IMR-90 (cell line): ENCODE measurements at regions not wholly inside any gene's neighbourhood (a gene's known extent, or its start where the extent isn't known, plus 50 kb on each side); places are given as distances from the start of the nearest gene placed in this dataset.

Source experiments
- ATAC-seq: fragments of 200-7000 bp; cut with Tn5 transposase; 2 replicates; pipeline ENCODE4 v1.9.1; 2020; ENCODE audit warnings: low read depth, mild to moderate bottlenecking, moderate library complexity
- BruUV-seq: library from RNA; stranded (reverse); fragments of 400-500 nt; replicated peaks from 2 replicates; lab custom pipeline; 2021; lab: Mats Ljungman, UMichigan
- CTCF ChIA-PET: fragments of 300-600 bp; formaldehyde crosslinking; extraction: SDS; loops from one replicate; lab custom pipeline; 2021; ENCODE audit warnings: antibody characterized with exemption; lab: Yijun Ruan, JAX
- POLR2A ChIA-PET: fragments of 300-600 bp; sonication (Branson Sonifier 250); formaldehyde crosslinking; loops from one replicate; lab custom pipeline; 2022; ENCODE audit warnings: antibody characterized with exemption; ENCODE audit not compliant: unreplicated experiment; lab: Charles Lee
- DNase-seq: peaks from one replicate; pipeline ENCODE4 v3.0.0; 2013
- H2AFZ ChIP-seq: replicated peaks from 2 replicates; pipeline ENCODE3; 2013; ENCODE audit warnings: low read length, mild to moderate bottlenecking; ENCODE audit not compliant: poor library complexity
- H2AK5ac ChIP-seq: 2 replicates; pipeline ENCODE4 v1.6.1; 2013; ENCODE audit warnings: low read depth, low read length, inconsistent platforms
- H2AK9ac ChIP-seq: replicated peaks from 2 replicates; pipeline ENCODE3; 2013; ENCODE audit warnings: mild to moderate bottlenecking, low read depth, low read length, moderate library complexity; ENCODE audit not compliant: poor library complexity
- H2BK120ac ChIP-seq: 2 replicates; pipeline ENCODE4 v1.6.1; 2013; ENCODE audit warnings: low read depth, low read length, inconsistent platforms
- H2BK15ac ChIP-seq: 3 replicates; pipeline ENCODE4 v1.6.1; 2013; ENCODE audit warnings: low read depth, low read length, inconsistent platforms
- H2BK20ac ChIP-seq: 2 replicates; pipeline ENCODE4 v1.6.1; 2013; ENCODE audit warnings: low read depth, mild to moderate bottlenecking, inconsistent platforms, low read length, moderate library complexity
- H2BK5ac ChIP-seq: 2 replicates; pipeline ENCODE4 v1.6.1; 2013; ENCODE audit warnings: mild to moderate bottlenecking, low read depth, low read length, inconsistent platforms; ENCODE audit not compliant: poor library complexity, severe bottlenecking
- H3K14ac ChIP-seq: replicated peaks from 2 replicates; pipeline ENCODE4 v1.6.1; 2013; ENCODE audit warnings: low read depth, low read length, inconsistent platforms
- H3K18ac ChIP-seq: 2 replicates; pipeline ENCODE4 v1.6.1; 2013; ENCODE audit warnings: low read depth, low read length, control low read depth
- H3K23ac ChIP-seq: 2 replicates; pipeline ENCODE4 v1.6.1; 2013; ENCODE audit warnings: low read depth, low read length, inconsistent platforms
- H3K27ac ChIP-seq: 2 replicates; pipeline ENCODE4 v1.5.1; 2013; ENCODE audit warnings: mild to moderate bottlenecking, control low read depth, low read length; ENCODE audit not compliant: insufficient read depth
- H3K27me3 ChIP-seq: 2 replicates; pipeline ENCODE4 v1.6.1; 2013; ENCODE audit warnings: low read length; ENCODE audit not compliant: control insufficient read depth, insufficient read depth
- H3K36me3 ChIP-seq: 2 replicates; pipeline ENCODE4 v1.6.1; 2013; ENCODE audit warnings: low read length, mixed read lengths; ENCODE audit not compliant: control insufficient read depth, insufficient read depth
- H3K4ac ChIP-seq: 2 replicates; pipeline ENCODE4 v1.6.1; 2013; ENCODE audit warnings: low read depth, low read length, inconsistent platforms
- H3K4me1 ChIP-seq: 2 replicates; pipeline ENCODE4 v1.6.1; 2013; ENCODE audit warnings: low read length, mixed read lengths; ENCODE audit not compliant: control insufficient read depth, insufficient read depth
- H3K4me2 ChIP-seq: 2 replicates; pipeline ENCODE4 v1.6.1; 2013; ENCODE audit warnings: low read depth, mild to moderate bottlenecking, control low read depth, low read length, moderate library complexity
- H3K4me3 ChIP-seq: 2 replicates; pipeline ENCODE4 v1.5.1; 2013; ENCODE audit warnings: low read depth, mild to moderate bottlenecking, control low read depth, low read length, moderate library complexity; ENCODE audit not compliant: insufficient read depth
- H3K56ac ChIP-seq: 2 replicates; pipeline ENCODE4 v1.6.1; 2013; ENCODE audit warnings: low read length, inconsistent platforms; ENCODE audit not compliant: insufficient read depth; ENCODE audit errors: extremely low read depth
- H3K79me1 ChIP-seq, 2 experiments: 2 replicates each; pipeline ENCODE4 v1.6.1; 2013; ENCODE audit warnings: low read length in 2 of 2, inconsistent platforms in 1 of 2, low read depth in 1 of 2
- H3K9ac ChIP-seq: 2 replicates; pipeline ENCODE4 v1.6.1; 2013; ENCODE audit warnings: low read depth, low read length, control low read depth
- H3K9me1 ChIP-seq: 2 replicates; pipeline ENCODE4 v1.6.1; 2013; ENCODE audit warnings: low read length, inconsistent platforms; ENCODE audit not compliant: insufficient read depth
- H3K9me3 ChIP-seq: 2 replicates; pipeline ENCODE4 v1.6.1; 2013; ENCODE audit warnings: low read length; ENCODE audit not compliant: control insufficient read depth, insufficient read depth
- H4K20me1 ChIP-seq: 2 replicates; pipeline ENCODE4 v1.6.1; 2013; ENCODE audit warnings: low read length, inconsistent platforms; ENCODE audit not compliant: insufficient read depth
- H4K5ac ChIP-seq: 2 replicates; pipeline ENCODE4 v1.6.1; 2013; ENCODE audit warnings: mild to moderate bottlenecking, low read depth, low read length, control low read depth
- H4K8ac ChIP-seq, 2 experiments: 2 replicates each; pipeline ENCODE4 v1.6.1; 2013; ENCODE audit warnings: low read depth in 2 of 2, low read length in 2 of 2, control low read depth in 1 of 2, inconsistent platforms in 1 of 2
- H4K91ac ChIP-seq: 2 replicates; pipeline ENCODE4 v1.6.1; 2013; ENCODE audit warnings: low read depth, low read length, inconsistent platforms; ENCODE audit not compliant: insufficient read depth
- MAFK ChIP-seq: IDR thresholded peaks from 2 replicates; pipeline ENCODE4 v1.6.1; 2012; ENCODE audit warnings: low read depth, low read length, improper control_type of control experiment
- WGBS, 2 experiments: methylation state at CpG; one replicate each; pipeline versions ENCODE4 v1.1.5 to v1.1.7; 2013; ENCODE audit warnings: missing lambda C conversion rate in 2 of 2; ENCODE audit not compliant: insufficient read length in 1 of 2; ENCODE audit errors: extremely low coverage in 2 of 2; 5-methylcytosine and 5-hydroxymethylcytosine counted together
- dilution Hi-C: fragments of 300-500 bp; cut with HindIII; formaldehyde crosslinking; loops from one replicate; pipeline ENCODE4 v1.14.3; 2018; ENCODE audit warnings: low sequenced_read_pairs; ENCODE audit not compliant: unreplicated experiment
- in situ Hi-C: fragments of 300-500 bp; cut with MboI; formaldehyde crosslinking; loops from 3 replicates; pipeline ENCODE4 v1.14.3; 2019; ENCODE audit warnings: low sequenced_read_pairs, inconsistent platforms, mixed read lengths
- intact Hi-C: fragments of 100-400 bp; cut with micrococcal nuclease; formaldehyde crosslinking; loops from 2 replicates; pipeline ENCODE4 v1.10.0; 2022

GRCh38 chr14:48373981-48374380 is 698.6 kb upstream of the MDGA2 start:
- Histone ChIP-seq H4K5ac (no peak overlapping the region), H3K36me3 (no peaks in the 10 kb centered on the region), H3K4ac (no peak overlapping the region), H2AFZ (no peak overlapping the region), H2AK5ac (no peak overlapping the region), H2BK120ac (no peak overlapping the region), H3K27ac (no peak overlapping the region), H4K8ac (no peak overlapping the region), H3K18ac (no peak overlapping the region), H3K56ac (no peak overlapping the region), H3K9me1 (no peaks in the 10 kb centered on the region), H3K4me2 (no peak overlapping the region), H3K23ac (no peak overlapping the region), H3K4me1 (no peaks in the 10 kb centered on the region), H3K9me3 (no peaks in the 10 kb centered on the region), H2AK9ac (no peak overlapping the region), H3K9ac (no peak overlapping the region), H3K4me3 (no peak overlapping the region), H2BK5ac (no peak overlapping the region), H2BK15ac (no peak overlapping the region), H2BK20ac (no peak overlapping the region), H3K14ac (no peak overlapping the region), H3K79me1 (no peaks in the 10 kb centered on the region), H3K27me3 (no peaks in the 10 kb centered on the region), H4K20me1 (no peaks in the 10 kb centered on the region), H4K91ac (no peak overlapping the region)
- dilution Hi-C loops = no loop called here
- in situ Hi-C loops = no loop called here
- intact Hi-C loops = no loop called here
- DNase-seq (no peak), ATAC-seq (no peak)
- ChIA-PET POLR2A (no interaction called here), CTCF (no interaction called here)
- WGBS, 2 experiments = no CpG with 5 or more reads among the region's 3 CpGs
- no TSS peak for BruUV-seq
- no peak for TF ChIP-seq MAFK
